GM23338 (cell line): ENCODE measurements at regions not wholly inside any gene's neighbourhood (a gene's known extent, or its start where the extent isn't known, plus 50 kb on each side); places are given as distances from the start of the nearest gene placed in this dataset.

Experiments
- ATAC-seq: fragments of 200-7000 bp; cut with Tn5 transposase; 3 replicates; pipeline ENCODE4 v1.9.1; 2020
- DNase-seq: peaks from one replicate; pipeline ENCODE4 v3.0.0-alpha.2; 2015; ENCODE audit warnings: low spot score
- H2AFZ ChIP-seq: fragments of 200-600 bp; sonication (generic); 2 replicates; pipeline ENCODE4 v1.8.0; 2016; ENCODE audit warnings: antibody characterized with exemption, mild to moderate bottlenecking, moderate library complexity
- H3F3A ChIP-seq: fragments of 200-600 bp; sonication (generic); replicated peaks from 2 replicates; pipeline ENCODE4 v1.8.0; 2017; ENCODE audit warnings: antibody characterized with exemption, mixed run types, low read depth
- H3K27ac ChIP-seq: fragments of 200-600 bp; sonication (generic); 2 replicates; pipeline ENCODE4 v1.6.1; 2016; ENCODE audit warnings: low read depth
- H3K27me3 ChIP-seq: fragments of 200-600 bp; sonication (generic); 2 replicates; pipeline ENCODE4 v1.8.0; 2016; ENCODE audit warnings: mild to moderate bottlenecking, mixed run types, moderate library complexity; ENCODE audit not compliant: insufficient read depth
- H3K36me3 ChIP-seq: fragments of 200-600 bp; sonication (generic); 2 replicates; pipeline ENCODE4 v1.8.0; 2016; ENCODE audit warnings: mild to moderate bottlenecking; ENCODE audit not compliant: insufficient read depth
- H3K4me1 ChIP-seq: fragments of 200-600 bp; sonication (generic); 2 replicates; pipeline ENCODE4 v1.8.0; 2016; ENCODE audit warnings: mild to moderate bottlenecking, moderate library complexity; ENCODE audit not compliant: insufficient read depth
- H3K4me2 ChIP-seq: fragments of 200-600 bp; sonication (generic); 2 replicates; pipeline ENCODE4 v1.7.1; 2017; ENCODE audit warnings: mixed run types
- H3K4me3 ChIP-seq: fragments of 200-600 bp; sonication (generic); 2 replicates; pipeline ENCODE4 v1.6.1; 2016; ENCODE audit warnings: mixed run types
- H3K79me2 ChIP-seq: fragments of 200-600 bp; sonication (generic); replicated peaks from 2 replicates; pipeline ENCODE4 v1.8.0; 2017; ENCODE audit warnings: mild to moderate bottlenecking; ENCODE audit not compliant: insufficient read depth
- H3K9me2 ChIP-seq: fragments of 200-600 bp; sonication (generic); 2 replicates; pipeline ENCODE4 v1.8.0; 2017; ENCODE audit not compliant: insufficient read depth
- H4K20me1 ChIP-seq: fragments of 200-600 bp; sonication (generic); replicated peaks from 2 replicates; pipeline ENCODE4 v1.8.0; 2017; ENCODE audit warnings: mild to moderate bottlenecking; ENCODE audit not compliant: insufficient read depth
- H3K27ac Mint-ChIP-seq: 2 replicates; pipeline ENCODE4 v1.8.0; 2020; ENCODE audit warnings: inconsistent platforms, mild to moderate bottlenecking, moderate library complexity, mixed read lengths
- H3K27me3 Mint-ChIP-seq: 3 replicates; pipeline ENCODE4 v1.8.0; 2022; ENCODE audit warnings: low read depth, mild to moderate bottlenecking, moderate library complexity, mixed read lengths, inconsistent platforms; ENCODE audit not compliant: insufficient read depth, poor library complexity
- H3K36me3 Mint-ChIP-seq: 3 replicates; pipeline ENCODE4 v1.8.0; 2021; ENCODE audit warnings: low read depth, mild to moderate bottlenecking, inconsistent platforms, moderate library complexity, mixed read lengths
- H3K4me1 Mint-ChIP-seq: 3 replicates; pipeline ENCODE4 v1.8.0; 2020; ENCODE audit warnings: mild to moderate bottlenecking, inconsistent platforms, mixed read lengths
- H3K4me3 Mint-ChIP-seq: 3 replicates; pipeline ENCODE4 v1.8.0; 2021; ENCODE audit warnings: moderate library complexity, mild to moderate bottlenecking, inconsistent platforms, mixed read lengths
- H3K9me3 Mint-ChIP-seq: 3 replicates; pipeline ENCODE4 v1.8.0; 2020; ENCODE audit warnings: moderate library complexity, mild to moderate bottlenecking, inconsistent platforms, mixed read lengths
- CREB1 ChIP-seq: fragments of 250-450 bp; sonication (Bioruptor Pico); IDR thresholded peaks from 2 replicates; pipeline ENCODE4 v1.5.0; 2020; ENCODE audit warnings: low read depth, mild to moderate bottlenecking, moderate library complexity
- EZH2 ChIP-seq: fragments of 200-600 bp; sonication (generic); IDR thresholded peaks from one replicate; pipeline ENCODE4 v1.8.0; 2017; ENCODE audit warnings: antibody characterized with exemption, mild to moderate bottlenecking, low read depth; ENCODE audit not compliant: unreplicated experiment
- EZH2phosphoT487 ChIP-seq: fragments of 200-600 bp; sonication (generic); IDR thresholded peaks from one replicate; pipeline ENCODE4 v1.8.1; 2018; ENCODE audit warnings: antibody characterized with exemption; ENCODE audit not compliant: unreplicated experiment
- POLR2AphosphoS5 ChIP-seq: IDR thresholded peaks from 2 replicates; pipeline ENCODE4 v1.6.1; 2016; ENCODE audit warnings: antibody characterized with exemption, low read depth
- REST ChIP-seq: IDR thresholded peaks from one replicate; pipeline ENCODE4 v1.6.1; 2018; ENCODE audit warnings: antibody characterized with exemption; ENCODE audit not compliant: unreplicated experiment
- ZNF331 ChIP-seq: fragments of 250-450 bp; sonication (Bioruptor Pico); IDR thresholded peaks from 2 replicates; pipeline ENCODE4 v1.5.0; 2020; ENCODE audit warnings: low read depth, mild to moderate bottlenecking, moderate library complexity
- TF ChIP-seq, protein P1 (sequence below): fragments of 250-450 bp; sonication (Bioruptor Pico); IDR thresholded peaks from 2 replicates; pipeline ENCODE4 v1.5.0; 2020; ENCODE audit warnings: mild to moderate bottlenecking, moderate library complexity
- TF ChIP-seq, protein P2 (sequence below), 2 experiments: fragments of 200-600 bp in 1 of 2; sonication (generic) in 1 of 2; conservative IDR thresholded peaks; 2 replicates each; pipeline versions ENCODE4 v1.5.1 to v1.6.1; 2016 to 2017; ENCODE audit warnings: antibody characterized with exemption in 2 of 2, low read depth in 2 of 2, mild to moderate bottlenecking in 2 of 2, moderate library complexity in 1 of 2
- TF ChIP-seq, protein P3 (sequence below): IDR thresholded peaks from 2 replicates; pipeline ENCODE4 v1.6.1; 2016; ENCODE audit warnings: antibody characterized with exemption

- Mint-ChIP-seq H3K4me1 (peaks cover 7% of the 10 kb centered on the region), H3K27ac (no peak overlapping the region), H3K36me3 (no peaks in the 10 kb centered on the region), H3K27me3 (no peaks in the 10 kb centered on the region), H3K9me3 (no peaks in the 10 kb centered on the region; the same call in 1 of the 3 replicates), H3K4me3 (no peak overlapping the region)
- Histone ChIP-seq H3K4me2 (no peak overlapping the region), H2AFZ (no peak overlapping the region), H3K9me2 (peaks cover 4% of the 10 kb centered on the region; the same call in 1 of the 2 replicates), H3K4me3 (no peak overlapping the region), H4K20me1 (no peaks in the 10 kb centered on the region), H3K79me2 (no peaks in the 10 kb centered on the region), H3K36me3 (no peaks in the 10 kb centered on the region), H3K4me1 (peaks cover 5% of the 10 kb centered on the region; the same call in 1 of the 2 replicates), H3F3A (no peaks in the 10 kb centered on the region), H3K27ac (no peak overlapping the region), H3K27me3 (no peaks in the 10 kb centered on the region)
- TF ChIP-seq CREB1 (CRISPR knock-in tag) (no peak), POLR2AphosphoS5 (no peak), ZNF331 (no peak), REST (no peak), EZH2 (no peak), EZH2phosphoT487 (no peak)
- TF ChIP-seq, protein P1, sequence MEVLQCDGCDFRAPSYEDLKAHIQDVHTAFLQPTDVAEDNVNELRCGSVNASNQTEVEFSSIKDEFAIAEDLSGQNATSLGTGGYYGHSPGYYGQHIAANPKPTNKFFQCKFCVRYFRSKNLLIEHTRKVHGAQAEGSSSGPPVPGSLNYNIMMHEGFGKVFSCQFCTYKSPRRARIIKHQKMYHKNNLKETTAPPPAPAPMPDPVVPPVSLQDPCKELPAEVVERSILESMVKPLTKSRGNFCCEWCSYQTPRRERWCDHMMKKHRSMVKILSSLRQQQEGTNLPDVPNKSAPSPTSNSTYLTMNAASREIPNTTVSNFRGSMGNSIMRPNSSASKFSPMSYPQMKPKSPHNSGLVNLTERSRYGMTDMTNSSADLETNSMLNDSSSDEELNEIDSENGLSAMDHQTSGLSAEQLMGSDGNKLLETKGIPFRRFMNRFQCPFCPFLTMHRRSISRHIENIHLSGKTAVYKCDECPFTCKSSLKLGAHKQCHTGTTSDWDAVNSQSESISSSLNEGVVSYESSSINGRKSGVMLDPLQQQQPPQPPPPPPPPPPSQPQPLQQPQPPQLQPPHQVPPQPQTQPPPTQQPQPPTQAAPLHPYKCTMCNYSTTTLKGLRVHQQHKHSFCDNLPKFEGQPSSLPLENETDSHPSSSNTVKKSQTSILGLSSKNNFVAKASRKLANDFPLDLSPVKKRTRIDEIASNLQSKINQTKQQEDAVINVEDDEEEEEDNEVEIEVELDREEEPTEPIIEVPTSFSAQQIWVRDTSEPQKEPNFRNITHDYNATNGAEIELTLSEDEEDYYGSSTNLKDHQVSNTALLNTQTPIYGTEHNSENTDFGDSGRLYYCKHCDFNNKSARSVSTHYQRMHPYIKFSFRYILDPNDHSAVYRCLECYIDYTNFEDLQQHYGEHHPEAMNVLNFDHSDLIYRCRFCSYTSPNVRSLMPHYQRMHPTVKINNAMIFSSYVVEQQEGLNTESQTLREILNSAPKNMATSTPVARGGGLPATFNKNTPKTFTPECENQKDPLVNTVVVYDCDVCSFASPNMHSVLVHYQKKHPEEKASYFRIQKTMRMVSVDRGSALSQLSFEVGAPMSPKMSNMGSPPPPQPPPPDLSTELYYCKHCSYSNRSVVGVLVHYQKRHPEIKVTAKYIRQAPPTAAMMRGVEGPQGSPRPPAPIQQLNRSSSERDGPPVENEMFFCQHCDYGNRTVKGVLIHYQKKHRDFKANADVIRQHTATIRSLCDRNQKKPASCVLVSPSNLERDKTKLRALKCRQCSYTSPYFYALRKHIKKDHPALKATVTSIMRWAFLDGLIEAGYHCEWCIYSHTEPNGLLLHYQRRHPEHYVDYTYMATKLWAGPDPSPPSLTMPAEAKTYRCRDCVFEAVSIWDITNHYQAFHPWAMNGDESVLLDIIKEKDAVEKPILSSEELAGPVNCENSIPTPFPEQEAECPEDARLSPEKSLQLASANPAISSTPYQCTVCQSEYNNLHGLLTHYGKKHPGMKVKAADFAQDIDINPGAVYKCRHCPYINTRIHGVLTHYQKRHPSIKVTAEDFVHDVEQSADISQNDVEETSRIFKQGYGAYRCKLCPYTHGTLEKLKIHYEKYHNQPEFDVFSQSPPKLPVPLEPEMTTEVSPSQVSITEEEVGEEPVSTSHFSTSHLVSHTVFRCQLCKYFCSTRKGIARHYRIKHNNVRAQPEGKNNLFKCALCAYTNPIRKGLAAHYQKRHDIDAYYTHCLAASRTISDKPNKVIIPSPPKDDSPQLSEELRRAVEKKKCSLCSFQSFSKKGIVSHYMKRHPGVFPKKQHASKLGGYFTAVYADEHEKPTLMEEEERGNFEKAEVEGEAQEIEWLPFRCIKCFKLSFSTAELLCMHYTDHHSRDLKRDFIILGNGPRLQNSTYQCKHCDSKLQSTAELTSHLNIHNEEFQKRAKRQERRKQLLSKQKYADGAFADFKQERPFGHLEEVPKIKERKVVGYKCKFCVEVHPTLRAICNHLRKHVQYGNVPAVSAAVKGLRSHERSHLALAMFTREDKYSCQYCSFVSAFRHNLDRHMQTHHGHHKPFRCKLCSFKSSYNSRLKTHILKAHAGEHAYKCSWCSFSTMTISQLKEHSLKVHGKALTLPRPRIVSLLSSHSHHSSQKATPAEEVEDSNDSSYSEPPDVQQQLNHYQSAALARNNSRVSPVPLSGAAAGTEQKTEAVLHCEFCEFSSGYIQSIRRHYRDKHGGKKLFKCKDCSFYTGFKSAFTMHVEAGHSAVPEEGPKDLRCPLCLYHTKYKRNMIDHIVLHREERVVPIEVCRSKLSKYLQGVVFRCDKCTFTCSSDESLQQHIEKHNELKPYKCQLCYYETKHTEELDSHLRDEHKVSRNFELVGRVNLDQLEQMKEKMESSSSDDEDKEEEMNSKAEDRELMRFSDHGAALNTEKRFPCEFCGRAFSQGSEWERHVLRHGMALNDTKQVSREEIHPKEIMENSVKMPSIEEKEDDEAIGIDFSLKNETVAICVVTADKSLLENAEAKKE (CRISPR knock-in tag): no peak
- TF ChIP-seq, protein P2, sequence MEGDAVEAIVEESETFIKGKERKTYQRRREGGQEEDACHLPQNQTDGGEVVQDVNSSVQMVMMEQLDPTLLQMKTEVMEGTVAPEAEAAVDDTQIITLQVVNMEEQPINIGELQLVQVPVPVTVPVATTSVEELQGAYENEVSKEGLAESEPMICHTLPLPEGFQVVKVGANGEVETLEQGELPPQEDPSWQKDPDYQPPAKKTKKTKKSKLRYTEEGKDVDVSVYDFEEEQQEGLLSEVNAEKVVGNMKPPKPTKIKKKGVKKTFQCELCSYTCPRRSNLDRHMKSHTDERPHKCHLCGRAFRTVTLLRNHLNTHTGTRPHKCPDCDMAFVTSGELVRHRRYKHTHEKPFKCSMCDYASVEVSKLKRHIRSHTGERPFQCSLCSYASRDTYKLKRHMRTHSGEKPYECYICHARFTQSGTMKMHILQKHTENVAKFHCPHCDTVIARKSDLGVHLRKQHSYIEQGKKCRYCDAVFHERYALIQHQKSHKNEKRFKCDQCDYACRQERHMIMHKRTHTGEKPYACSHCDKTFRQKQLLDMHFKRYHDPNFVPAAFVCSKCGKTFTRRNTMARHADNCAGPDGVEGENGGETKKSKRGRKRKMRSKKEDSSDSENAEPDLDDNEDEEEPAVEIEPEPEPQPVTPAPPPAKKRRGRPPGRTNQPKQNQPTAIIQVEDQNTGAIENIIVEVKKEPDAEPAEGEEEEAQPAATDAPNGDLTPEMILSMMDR (conservative IDR thresholded peaks at IDR 0.05; ENCODE audit: low read depth in 2 of 2): no peak
- TF ChIP-seq, protein P3, sequence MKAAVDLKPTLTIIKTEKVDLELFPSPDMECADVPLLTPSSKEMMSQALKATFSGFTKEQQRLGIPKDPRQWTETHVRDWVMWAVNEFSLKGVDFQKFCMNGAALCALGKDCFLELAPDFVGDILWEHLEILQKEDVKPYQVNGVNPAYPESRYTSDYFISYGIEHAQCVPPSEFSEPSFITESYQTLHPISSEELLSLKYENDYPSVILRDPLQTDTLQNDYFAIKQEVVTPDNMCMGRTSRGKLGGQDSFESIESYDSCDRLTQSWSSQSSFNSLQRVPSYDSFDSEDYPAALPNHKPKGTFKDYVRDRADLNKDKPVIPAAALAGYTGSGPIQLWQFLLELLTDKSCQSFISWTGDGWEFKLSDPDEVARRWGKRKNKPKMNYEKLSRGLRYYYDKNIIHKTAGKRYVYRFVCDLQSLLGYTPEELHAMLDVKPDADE: no peak
- no peak for ATAC-seq
- DNase-seq: no peak
These were observed 475.4 kb downstream of the RMST start for GRCh38 chr12:97938031-97938430.
